ENCODE measurements at regions not wholly inside any gene's neighbourhood (a gene's known extent, or its start where the extent isn't known, plus 50 kb on each side); places are given as distances from the start of the nearest gene placed in this dataset.

DNA sequence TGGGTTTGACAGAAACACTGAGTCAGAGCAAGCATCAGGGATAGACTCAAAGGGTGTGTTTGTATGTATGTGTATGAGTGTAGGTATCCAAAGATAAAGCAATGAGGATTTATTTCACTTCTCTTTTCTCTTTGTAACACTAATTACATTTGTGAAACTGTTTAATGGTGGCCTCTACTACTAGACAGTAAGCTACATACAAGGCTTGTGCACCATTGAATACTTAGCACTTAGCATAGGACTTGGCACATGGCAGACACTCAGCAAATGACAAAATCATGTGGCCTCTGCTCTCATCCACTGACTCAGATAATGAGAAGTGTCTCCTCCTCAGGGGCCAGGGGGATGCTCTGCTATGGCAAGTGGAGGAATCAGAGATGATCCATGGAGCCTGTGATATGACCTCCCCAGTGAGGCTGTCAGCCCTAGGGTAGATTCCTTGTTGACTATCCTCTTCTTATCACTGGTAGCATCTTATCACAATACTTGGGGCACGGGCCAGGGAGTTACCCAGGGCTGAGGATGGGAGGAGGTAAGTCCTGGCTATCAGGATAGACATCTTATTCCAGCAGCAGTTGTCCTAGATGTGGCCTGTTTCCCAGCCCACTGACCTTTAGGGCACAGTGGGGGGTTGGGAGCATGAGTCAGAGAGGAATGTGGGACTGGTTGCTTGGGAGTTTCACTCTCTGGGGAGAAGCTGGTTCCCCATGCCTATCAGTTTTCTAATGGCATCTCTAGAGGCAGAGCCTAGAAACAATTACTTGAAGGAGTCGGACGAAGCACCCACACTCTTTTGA is 71.2 kb upstream of the HOXC13 start:
- TF ChIP-seq EZH2 (IDR thresholded peaks at IDR 0.05), result no peak
- TF ChIP-seq POLR2AphosphoS5 (IDR thresholded peaks at IDR 0.05; ENCODE audit: borderline replicate concordance, low read depth, low read length), result no peak
- TF ChIP-seq FOXP2 (optimal IDR thresholded peaks at IDR 0.05; ENCODE audit: control extremely low read depth, extremely low read length, insufficient read depth), result no peak
